ENCODE measurements at regions not wholly inside any gene's neighbourhood (a gene's known extent, or its start where the extent isn't known, plus 50 kb on each side); places are given as distances from the start of the nearest gene placed in this dataset.

DNA sequence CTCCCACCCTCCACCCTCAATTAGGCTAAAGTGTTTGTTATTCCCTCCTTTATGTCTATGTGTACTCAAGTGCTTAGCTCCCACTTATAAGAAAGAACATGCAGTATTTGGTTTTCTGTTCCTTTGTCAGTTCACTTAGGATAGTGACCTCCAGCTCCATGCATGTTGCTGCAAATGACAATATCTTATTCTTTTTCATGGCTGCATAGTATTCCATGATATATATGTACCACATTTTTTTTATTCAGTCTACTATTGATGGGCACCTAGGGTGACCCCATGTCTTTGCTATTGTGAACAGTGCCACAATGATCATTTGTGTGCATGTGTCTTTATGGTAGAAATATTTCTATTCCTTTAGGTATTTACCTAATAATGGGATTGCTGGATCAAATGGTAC is 114.3 kb downstream of the DLEU7 start:
- Histone ChIP-seq H3K36me3 (no peaks in the 10 kb centered on the region), H3K9me3 (no peaks in the 10 kb centered on the region), H3K27me3 (no peaks in the 10 kb centered on the region), H3K27ac (no peak overlapping the region), H3K4me1 (no peaks in the 10 kb centered on the region), H3K4me3 (no peak overlapping the region)
- intact Hi-C loops (cut with DNase I; ENCODE audit: low total_unique reads) (no loop called here), in situ Hi-C loops (cut with MboI; ENCODE audit: low pct_ligation_motif_present in 1 of 4, low pct_unique_long_range_greater_than_20kb in 1 of 4, low sequenced_read_pairs in 3 of 4) (no loop called here)
- TF ChIP-seq EP300 (IDR thresholded peaks at IDR 0.05; ENCODE audit: low read depth) (no peak), POLR2AphosphoS5 (IDR thresholded peaks at IDR 0.05) (no peak), POLR2A (IDR thresholded peaks at IDR 0.05) (no peak)
- TF ChIP-seq, protein P1, sequence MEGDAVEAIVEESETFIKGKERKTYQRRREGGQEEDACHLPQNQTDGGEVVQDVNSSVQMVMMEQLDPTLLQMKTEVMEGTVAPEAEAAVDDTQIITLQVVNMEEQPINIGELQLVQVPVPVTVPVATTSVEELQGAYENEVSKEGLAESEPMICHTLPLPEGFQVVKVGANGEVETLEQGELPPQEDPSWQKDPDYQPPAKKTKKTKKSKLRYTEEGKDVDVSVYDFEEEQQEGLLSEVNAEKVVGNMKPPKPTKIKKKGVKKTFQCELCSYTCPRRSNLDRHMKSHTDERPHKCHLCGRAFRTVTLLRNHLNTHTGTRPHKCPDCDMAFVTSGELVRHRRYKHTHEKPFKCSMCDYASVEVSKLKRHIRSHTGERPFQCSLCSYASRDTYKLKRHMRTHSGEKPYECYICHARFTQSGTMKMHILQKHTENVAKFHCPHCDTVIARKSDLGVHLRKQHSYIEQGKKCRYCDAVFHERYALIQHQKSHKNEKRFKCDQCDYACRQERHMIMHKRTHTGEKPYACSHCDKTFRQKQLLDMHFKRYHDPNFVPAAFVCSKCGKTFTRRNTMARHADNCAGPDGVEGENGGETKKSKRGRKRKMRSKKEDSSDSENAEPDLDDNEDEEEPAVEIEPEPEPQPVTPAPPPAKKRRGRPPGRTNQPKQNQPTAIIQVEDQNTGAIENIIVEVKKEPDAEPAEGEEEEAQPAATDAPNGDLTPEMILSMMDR (IDR thresholded peaks at IDR 0.05), result no peak
- no peak for DNase-seq

DNA sequence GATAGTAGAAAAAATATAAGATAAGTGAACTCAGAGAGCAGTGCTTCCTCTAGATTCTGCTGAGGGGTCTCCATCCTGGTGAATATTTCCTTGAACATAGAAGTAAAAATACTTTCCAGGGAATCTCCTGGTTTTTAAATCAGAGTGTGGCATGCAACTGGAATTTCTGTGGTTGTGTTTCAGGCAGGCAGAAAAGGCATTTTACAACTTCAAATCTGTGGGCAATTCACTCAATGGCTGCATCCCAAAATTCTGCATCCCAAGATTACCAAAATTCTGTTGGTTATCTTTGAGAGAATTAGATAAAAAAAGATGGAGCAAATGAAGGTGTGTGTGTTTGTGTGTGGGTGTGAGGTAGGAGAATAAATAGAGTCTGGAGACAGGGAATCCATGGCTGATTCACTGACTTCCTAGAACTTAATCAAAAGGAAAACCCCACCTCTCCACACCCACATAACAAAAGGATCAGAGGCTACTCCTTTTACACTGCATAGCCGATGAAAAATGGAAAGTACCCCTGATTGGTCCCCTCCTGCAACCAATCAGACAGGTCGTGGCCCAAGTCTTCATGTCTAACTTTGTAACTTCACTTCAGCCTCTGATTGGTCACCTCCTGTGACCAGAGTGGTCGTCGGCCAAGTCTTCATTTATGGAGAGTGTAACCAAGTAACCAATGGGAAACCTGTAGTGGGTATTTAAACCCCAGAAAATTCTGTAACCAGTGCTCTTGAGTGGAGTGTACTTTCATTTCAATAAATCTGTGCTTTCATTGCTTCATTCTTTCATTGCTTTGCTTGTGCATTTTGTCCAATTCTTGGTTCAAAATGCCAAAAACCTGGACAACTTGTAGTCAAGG is 112.8 kb downstream of the DLEU7 start:
- in situ Hi-C loops (cut with MboI; ENCODE audit: low pct_ligation_motif_present in 1 of 4, low pct_unique_long_range_greater_than_20kb in 1 of 4, low sequenced_read_pairs in 3 of 4) (no loop called here), intact Hi-C loops (cut with DNase I; ENCODE audit: low total_unique reads) (no loop called here)
- Histone ChIP-seq H3K4me3 (no peak overlapping the region), H3K27me3 (no peaks in the 10 kb centered on the region), H3K9me3 (no peaks in the 10 kb centered on the region), H3K4me1 (no peaks in the 10 kb centered on the region), H3K27ac (no peak overlapping the region), H3K36me3 (no peaks in the 10 kb centered on the region)
- WGBS, 2 donors (ENCODE audit: low coverage in 1 of 2), result 94% methylated on average over 4 of the region's 4 CpGs; no CpG with 5 or more reads in 1 of the 2 donors
- no peak for DNase-seq
- TF ChIP-seq POLR2A (IDR thresholded peaks at IDR 0.05), result no peak
- TF ChIP-seq EP300 (IDR thresholded peaks at IDR 0.05; ENCODE audit: low read depth), result no peak
- no peak for TF ChIP-seq POLR2AphosphoS5 (IDR thresholded peaks at IDR 0.05)
- TF ChIP-seq, protein P1 (IDR thresholded peaks at IDR 0.05), result no peak

DNA sequence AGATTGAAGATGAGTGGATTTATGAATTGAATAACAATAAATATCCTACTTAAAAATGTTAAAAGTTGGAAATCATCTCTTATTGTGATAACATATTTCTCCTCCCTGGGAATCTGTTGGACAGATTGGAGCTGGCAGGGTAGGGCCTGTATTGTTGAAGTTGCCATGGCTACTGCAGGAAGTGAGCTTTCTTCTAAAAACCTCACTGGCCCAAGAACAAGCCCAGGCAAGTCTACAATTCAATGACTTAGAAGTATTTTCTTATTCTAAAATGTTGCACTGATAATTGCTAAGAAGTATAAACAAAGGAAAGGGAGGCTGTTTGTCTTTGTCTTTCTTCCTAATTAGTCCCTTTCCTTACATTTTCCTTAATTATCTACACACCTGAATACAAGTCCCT is 112.1 kb downstream of the DLEU7 start:
- no peaks in the 10 kb centered on the region for H3K27me3 ChIP-seq
- H3K36me3 ChIP-seq, result no peaks in the 10 kb centered on the region
- no peaks in the 10 kb centered on the region for H3K4me1 ChIP-seq
- no peak overlapping the region for H3K4me3 ChIP-seq
- no peak for DNase-seq
- no peak for TF ChIP-seq EP300 (IDR thresholded peaks at IDR 0.05; ENCODE audit: low read depth)
- TF ChIP-seq, protein P1 (IDR thresholded peaks at IDR 0.05), result no peak
- TF ChIP-seq POLR2A (IDR thresholded peaks at IDR 0.05), result no peak
- no peak for TF ChIP-seq POLR2AphosphoS5 (IDR thresholded peaks at IDR 0.05)
- intact Hi-C loops (cut with DNase I; ENCODE audit: low total_unique reads), result no loop called here
- H3K9me3 ChIP-seq, result no peaks in the 10 kb centered on the region
- H3K27ac ChIP-seq, result no peak overlapping the region
- in situ Hi-C loops (cut with MboI; ENCODE audit: low pct_ligation_motif_present in 1 of 4, low pct_unique_long_range_greater_than_20kb in 1 of 4, low sequenced_read_pairs in 3 of 4), result no loop called here

DNA sequence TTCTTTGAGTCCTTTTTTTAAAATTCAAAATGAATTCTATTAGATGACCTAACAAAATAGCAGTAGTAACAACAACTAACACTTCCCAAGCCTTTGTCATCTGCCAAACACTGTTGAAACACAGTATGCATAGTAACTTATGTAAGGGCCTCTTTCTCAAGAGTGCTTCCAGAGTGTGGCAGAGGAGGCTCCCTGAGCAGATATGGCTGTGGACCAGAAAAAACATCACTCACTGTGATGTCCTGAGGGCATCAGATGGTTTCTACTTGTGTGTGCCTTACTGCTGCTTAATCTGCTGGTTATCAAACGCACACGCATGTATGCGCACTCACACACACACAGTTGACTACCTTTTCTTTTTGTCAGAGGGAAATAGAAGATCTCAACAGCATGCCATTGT is 110.8 kb downstream of the DLEU7 start:
- no peak overlapping the region for H3K4me3 ChIP-seq
- TF ChIP-seq POLR2AphosphoS5 (IDR thresholded peaks at IDR 0.05), result no peak
- no peak for TF ChIP-seq POLR2A (IDR thresholded peaks at IDR 0.05)
- TF ChIP-seq, protein P1 (IDR thresholded peaks at IDR 0.05), result no peak
- TF ChIP-seq EP300 (IDR thresholded peaks at IDR 0.05; ENCODE audit: low read depth), result no peak
- no peak overlapping the region for H3K27ac ChIP-seq
- 79 to 90% methylated on average over 3 of the region's 3 CpGs for WGBS, 2 donors (ENCODE audit: low coverage in 1 of 2)
- DNase-seq, result no peak
- H3K4me1 ChIP-seq, result no peaks in the 10 kb centered on the region
- H3K36me3 ChIP-seq, result no peaks in the 10 kb centered on the region
- H3K27me3 ChIP-seq, result no peaks in the 10 kb centered on the region
- intact Hi-C loops (cut with DNase I; ENCODE audit: low total_unique reads), result no loop called here
- in situ Hi-C loops (cut with MboI; ENCODE audit: low pct_ligation_motif_present in 1 of 4, low pct_unique_long_range_greater_than_20kb in 1 of 4, low sequenced_read_pairs in 3 of 4), result no loop called here
- H3K9me3 ChIP-seq, result no peaks in the 10 kb centered on the region

All from transverse colon (tissue), 4 donors.